ENCODE measurements at regions not wholly inside any gene's neighbourhood (a gene's known extent, or its start where the extent isn't known, plus 50 kb on each side); places are given as distances from the start of the nearest gene placed in this dataset.

GRCh38 chr7:79854621-79855020 lies 280.0 kb upstream of the GNAI1 start:
- no peak overlapping the region for H3K4me3 ChIP-seq
- no peak overlapping the region for H3K27ac ChIP-seq
- DNase-seq (ENCODE audit: low spot score), result no peak
- TF ChIP-seq CTCF (IDR thresholded peaks at IDR 0.05), result no peak

- no peak overlapping the region for H3K4me3 ChIP-seq
- no peak for DNase-seq (ENCODE audit: low spot score)
- TF ChIP-seq CTCF (IDR thresholded peaks at IDR 0.05), result no peak
- no peak overlapping the region for H3K27ac ChIP-seq
These were observed 296.7 kb upstream of the GNAI1 start for GRCh38 chr7:79837915-79838314.

- TF ChIP-seq CTCF (IDR thresholded peaks at IDR 0.05), result no peak
- Histone ChIP-seq H3K27ac (no peak overlapping the region), H3K4me3 (no peak overlapping the region)
- no peak for DNase-seq (ENCODE audit: low spot score)
These were observed 301.0 kb upstream of the GNAI1 start for GRCh38 chr7:79833616-79834015.

- no peak for DNase-seq (ENCODE audit: low spot score)
- TF ChIP-seq CTCF (IDR thresholded peaks at IDR 0.05), result no peak
- Histone ChIP-seq H3K27ac (no peak overlapping the region), H3K4me3 (no peak overlapping the region)
These were observed 305.8 kb upstream of the GNAI1 start for GRCh38 chr7:79828866-79829265.

GRCh38 chr7:79823246-79823951 lies 311.2 kb upstream of the GNAI1 start:
- Histone ChIP-seq H3K4me3 (no peak overlapping the region), H3K27ac (no peak overlapping the region)
- no peak for TF ChIP-seq CTCF (IDR thresholded peaks at IDR 0.05)
- no peak for DNase-seq (ENCODE audit: low spot score)

- Histone ChIP-seq H3K27ac (no peak overlapping the region), H3K4me3 (no peak overlapping the region)
- no peak for TF ChIP-seq CTCF (IDR thresholded peaks at IDR 0.05)
- no peak for DNase-seq (ENCODE audit: low spot score)
These were observed 311.9 kb upstream of the GNAI1 start for GRCh38 chr7:79822620-79823240.

GRCh38 chr7:79820387-79820786 lies 314.2 kb upstream of the GNAI1 start:
- TF ChIP-seq CTCF (IDR thresholded peaks at IDR 0.05), result no peak
- H3K27ac ChIP-seq, result no peak overlapping the region
- no peak for DNase-seq (ENCODE audit: low spot score)
- H3K4me3 ChIP-seq, result no peak overlapping the region

All from coronary artery (tissue), 2 donors.